NCI-H748 (cell line): ENCODE measurements at regions not wholly inside any gene's neighbourhood (a gene's known extent, or its start where the extent isn't known, plus 50 kb on each side); places are given as distances from the start of the nearest gene placed in this dataset.

Experiments
- DNase-seq: peaks from one replicate; lab custom pipeline; 2025; ENCODE audit not compliant: unreplicated experiment; lab: John Stamatoyannopoulos, UW

DNA sequence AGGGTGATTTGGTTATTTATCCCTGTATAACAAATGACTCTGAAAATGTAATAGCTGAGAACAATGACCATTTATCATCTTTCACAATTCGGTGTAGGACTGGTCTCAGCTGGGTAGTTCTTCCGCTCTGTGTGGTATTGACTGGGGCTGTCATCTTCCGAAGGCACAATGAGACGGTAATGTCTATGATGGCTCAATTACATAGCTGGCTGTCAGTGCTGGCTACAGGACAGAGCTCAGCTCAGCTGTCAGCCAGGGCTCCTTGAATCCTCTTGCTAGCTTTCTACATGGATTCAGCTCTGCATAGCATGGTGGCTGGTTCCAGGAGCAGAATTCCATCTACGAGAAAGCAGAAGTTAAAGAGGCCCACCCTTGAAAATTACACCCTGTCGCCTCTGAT, 483.8 kb downstream of the TDRD15 start:
- no peak for DNase-seq

DNA sequence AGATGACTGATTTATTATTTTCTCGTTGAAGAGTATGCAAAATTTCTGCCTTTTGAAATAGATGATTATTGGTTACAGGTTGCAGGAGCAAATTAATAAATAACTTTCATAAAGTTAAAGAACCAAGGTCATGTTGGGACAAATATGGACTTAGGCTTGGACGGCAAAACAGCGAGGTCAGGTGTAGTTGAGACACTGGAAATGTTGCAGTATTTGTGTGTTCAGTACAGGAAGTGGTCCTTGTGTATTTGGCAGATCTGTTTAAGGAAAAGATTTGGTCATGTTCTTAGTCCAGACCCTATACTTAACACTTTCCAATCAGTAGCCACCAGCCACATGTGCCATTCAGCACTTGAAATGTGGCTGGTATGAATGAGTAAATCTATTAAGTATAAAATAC, 486.5 kb downstream of the TDRD15 start:
- no peak for DNase-seq

DNA sequence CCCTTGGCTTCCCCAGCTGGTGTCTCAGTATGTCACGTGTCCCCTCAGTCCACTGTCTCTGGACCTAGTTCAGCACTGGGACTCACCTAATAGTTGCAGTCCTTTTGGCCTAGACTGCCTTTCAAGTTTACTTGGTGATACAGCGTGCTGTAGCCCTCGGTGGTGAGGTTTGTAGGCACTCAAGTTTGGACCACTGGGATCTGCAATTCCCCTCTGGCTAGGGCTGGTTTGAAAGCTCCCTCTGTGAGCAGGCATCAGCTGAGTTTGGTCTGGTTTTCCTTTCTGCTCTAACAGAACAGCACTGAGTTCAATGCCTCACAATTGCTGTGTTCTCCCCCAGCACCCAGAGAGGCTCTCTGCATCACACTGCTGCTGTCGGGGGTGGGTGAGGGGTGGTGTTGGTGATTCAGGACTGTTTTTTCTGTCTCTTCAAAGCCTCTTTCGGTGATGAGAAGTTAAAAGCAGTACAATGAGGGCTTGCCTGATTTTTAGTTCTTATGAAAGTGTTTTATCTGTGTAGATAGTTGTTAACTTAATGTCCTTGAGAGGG, 494.2 kb downstream of the TDRD15 start:
- DNase-seq = no peak

DNA sequence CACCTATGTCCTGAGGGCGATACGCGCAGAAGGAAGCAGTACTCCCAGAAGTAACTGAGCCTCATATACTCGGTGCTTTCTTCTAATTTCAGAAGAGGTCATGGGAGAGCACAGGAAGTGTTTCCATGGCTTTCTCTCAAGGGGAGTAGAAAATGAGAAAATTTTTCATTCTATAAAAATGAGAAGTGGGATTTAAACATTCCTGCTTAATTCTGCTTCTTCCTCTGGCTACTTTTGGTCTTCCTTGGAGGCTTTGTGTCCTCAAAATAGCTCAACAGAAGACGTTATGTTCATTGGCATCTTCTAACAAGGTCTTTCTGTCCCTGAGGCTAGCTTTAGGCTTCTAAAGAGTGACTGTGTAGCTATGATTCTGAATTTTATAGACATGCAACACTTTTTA, 497.0 kb downstream of the TDRD15 start:
- no peak for DNase-seq

DNA sequence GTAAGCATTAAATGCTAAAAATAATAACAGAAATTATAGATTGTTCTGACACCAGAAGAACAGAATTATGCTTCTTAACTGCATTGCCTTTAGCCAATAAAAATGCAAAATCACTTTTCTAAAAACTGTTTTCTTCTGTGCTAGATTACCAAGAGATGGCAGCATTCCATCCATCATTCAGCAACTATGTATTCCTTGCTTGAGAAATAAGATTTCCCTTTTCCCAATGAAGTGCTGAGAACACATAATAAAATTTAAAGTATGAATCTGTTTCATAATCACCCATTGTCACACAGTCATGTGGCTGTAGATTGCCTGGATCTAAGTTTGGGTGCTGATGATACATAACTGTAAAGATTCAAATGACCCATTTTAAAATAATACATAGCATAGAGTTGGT, 504.2 kb downstream of the TDRD15 start:
- no peak for DNase-seq

DNA sequence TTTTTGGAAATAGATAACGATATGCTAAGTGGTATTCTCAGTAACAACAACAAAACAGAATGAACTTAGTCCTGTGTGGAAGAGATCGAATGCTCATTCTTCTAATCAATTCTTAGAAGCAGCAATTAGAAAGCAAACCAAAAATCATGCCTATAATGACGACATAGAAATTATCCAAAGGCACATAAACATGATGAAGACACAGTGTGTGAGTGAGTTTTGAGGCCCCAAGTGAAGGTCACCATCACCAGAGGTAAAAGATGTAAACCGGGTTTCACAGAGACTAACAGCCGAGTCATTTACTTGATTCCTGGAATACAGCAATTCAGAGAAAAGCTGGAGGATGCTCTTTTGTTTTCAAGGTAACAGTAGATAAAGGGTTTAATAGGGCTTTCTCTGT, 509.2 kb downstream of the TDRD15 start:
- DNase-seq = no peak

DNA sequence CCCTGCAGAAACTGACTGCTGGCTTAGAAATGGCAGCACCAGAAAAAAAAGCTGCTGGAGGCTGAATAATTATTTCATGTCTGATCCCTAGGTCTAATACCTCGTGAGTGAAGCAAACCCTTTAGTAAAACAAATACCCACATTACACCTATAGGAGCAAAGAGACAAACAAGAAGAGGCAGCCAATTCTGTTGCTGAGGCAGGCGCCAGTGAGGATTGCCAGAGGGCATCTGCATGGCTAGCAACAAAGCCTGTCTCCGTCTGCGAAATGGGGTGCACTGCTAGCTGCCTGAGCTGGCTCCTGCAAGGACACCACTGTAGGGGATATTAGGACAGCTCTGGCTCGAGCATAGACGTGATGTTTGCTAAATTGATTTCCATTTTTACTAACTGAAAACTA, 509.7 kb downstream of the TDRD15 start:
- peak; percentile 54 for DNase-seq

DNA sequence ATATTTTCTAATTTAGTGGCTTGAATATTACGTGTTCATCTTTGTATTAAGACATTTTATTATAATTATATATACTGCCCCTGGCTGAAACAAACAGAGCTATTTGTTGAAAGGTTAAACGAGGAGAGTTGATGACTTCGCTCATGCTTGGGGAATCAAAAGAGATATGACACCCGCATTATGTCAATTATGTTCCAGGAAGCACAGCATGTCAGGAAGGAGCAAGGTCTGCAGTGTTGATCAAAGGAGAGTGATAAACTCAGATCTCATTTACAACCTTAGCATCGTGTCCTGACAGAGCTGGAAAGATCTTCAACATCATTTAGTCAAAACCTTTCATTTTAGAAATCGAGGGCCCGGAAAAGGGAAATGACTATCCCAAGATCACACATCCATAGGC, 510.1 kb downstream of the TDRD15 start:
- peak; percentile 22 for DNase-seq

DNA sequence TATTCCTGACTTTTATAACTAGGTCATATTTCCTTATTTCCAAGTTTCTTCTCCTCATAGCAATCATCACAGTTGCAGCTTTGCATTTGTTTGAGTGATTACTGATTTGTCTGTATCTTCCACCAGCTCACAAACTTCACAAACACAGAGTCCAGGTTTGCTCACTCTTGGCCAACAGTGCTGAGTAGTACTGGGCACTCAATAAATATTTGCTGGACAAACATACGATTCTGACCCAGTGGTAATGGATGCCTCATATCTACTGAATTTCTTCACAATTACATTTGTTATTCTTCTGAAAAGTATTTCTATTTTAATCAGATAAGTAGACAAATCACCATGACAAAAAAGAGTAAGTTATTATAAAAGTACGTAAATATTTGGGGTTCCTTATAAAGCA, 516.3 kb downstream of the TDRD15 start:
- no peak for DNase-seq

DNA sequence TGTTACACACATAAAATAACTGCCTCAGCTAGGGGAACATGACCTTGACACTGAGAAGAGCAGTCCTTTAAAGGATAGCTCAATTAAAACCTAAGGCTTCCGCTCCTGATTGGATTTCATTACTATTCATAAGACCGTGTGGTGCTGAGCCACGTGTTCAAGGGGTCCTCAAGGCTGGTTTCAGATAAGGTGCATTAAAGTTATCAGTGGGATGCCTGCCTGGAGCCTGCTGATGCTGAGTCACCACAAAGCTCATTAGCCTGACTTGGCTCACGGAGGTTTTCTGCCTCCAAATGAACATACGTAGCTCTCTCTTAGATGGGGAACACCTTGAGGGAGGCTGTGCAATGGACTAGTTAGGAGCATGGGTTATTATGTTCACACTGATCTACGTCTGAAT, 518.9 kb downstream of the TDRD15 start:
- DNase-seq = peak; percentile 53

DNA sequence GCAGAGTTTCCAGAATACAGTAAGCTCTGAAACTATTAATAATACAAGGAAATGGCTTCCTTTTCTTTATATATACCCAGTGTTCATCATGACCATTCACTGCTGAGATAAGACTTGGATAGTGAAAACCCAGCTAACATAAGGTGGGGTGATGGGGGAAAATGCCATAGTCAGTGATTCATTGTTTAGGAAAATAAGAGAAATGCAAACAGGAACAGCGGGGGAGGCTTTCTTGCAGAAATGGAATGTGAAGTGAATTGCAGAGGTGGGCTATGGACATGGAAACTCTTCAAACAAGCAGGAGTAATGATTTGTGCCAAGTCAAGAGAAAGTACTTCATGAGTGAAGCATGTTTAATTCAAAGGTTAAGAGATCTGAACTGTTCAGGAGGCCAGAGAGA, 519.4 kb downstream of the TDRD15 start:
- DNase-seq = peak; percentile 38

DNA sequence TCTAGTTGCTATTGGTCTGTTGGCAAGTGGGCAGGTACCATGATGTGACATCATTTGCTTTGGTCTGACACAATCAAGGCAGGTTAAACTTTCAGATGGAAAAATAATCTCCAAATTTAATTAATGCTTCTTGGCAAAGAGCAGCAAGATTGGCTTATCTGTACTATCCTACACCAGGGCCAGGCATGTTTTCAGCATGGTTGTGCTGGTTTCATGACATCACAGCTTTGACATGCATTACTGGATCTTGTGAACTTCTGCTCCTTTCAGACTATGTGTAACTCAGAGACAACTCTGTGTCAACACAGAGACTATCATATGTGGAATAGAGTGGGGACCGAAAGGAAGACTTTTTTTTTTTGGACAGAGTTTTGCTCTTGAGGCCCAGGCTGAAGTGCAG, 520.5 kb downstream of the TDRD15 start:
- DNase-seq = no peak

DNA sequence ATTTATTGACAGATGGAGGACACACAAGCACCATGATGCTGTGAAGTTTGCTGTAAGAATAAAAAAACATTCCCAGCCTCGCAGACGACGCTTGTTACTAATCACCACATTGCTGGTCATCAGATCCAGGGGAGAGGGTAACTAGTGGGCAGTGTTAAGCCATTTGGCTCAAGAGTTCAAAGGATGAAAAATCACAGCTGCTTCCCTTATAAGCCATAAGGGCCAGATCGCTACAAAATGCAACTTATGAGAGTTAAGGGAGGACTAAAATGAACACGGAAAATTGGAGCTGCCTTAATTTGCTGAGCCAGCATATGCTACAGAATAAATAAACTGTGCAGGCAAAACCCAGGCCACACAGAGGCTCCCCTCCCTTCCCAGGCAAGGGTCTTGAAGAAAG, 522.6 kb downstream of the TDRD15 start:
- DNase-seq = no peak

DNA sequence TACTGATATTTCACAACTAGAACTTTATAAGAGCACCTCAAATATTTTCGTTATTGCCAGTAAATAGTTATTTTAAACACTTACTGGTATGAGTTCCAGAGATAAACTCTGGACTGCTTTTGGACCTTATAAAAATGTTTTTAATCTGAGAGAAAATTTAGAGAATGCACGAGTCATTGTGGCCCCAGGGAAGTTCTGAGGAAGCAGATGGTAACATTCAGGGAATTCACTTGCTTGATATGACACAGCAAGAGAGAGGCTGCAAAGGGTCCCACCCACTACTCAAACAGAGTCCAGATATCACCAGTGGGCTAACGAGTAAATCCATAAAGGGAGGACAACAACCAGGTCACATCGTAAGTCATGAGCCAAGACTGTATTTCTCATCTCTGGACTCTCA, 526.8 kb downstream of the TDRD15 start:
- DNase-seq = no peak

DNA sequence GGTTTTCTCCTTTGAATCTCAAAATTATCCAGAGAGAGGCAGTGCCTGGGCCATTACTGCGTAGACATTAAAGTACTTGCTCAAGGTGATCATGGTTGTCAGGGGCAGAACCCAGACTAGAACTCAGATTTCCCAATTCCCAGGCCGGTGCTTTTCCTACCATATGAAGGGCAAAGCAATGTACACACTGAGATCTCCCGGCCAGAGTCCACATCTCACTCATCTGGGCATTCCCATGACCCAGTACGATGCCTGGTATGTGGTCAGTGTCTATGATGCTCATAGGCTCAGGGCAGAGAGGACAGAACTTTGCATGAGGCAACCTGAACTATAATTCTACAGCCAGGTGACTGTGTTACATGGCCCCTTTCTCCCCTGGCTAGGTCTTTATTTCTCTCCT, 531.4 kb downstream of the TDRD15 start:
- DNase-seq = no peak

DNA sequence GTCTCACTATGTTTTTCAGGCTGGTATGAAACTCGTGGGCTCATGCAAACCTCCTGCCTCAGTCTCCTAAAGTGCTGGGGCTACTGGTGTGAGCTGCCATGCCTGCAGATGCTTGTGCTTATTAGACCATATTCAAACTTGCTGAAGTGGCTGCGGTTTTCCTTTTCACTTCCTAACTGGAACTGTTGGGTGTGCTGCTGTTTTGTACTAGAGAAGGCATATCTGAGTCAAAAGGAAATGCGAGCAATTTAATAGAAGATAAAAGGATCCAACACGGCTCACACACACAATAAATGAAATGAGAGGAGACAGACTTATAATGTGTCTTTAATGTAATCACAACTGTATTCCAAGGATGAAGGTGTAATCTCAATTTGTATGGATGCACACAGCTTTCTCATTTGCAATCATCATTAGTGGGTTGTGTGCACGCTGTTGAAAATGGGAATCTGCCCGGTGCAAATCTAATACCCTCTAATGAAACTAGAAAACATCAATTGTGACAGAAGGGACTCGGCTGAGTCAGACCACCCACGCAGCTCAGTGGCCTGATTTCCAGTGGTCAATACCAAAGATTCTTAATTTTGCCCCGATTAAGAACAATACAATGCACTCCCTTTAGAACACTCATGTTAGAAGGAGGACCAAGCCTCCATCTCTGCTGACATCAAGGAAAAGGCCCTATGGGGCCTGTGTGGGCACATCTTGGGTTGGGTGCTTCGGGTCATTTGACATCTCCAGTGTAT, 532.7 kb downstream of the TDRD15 start:
- no peak for DNase-seq

DNA sequence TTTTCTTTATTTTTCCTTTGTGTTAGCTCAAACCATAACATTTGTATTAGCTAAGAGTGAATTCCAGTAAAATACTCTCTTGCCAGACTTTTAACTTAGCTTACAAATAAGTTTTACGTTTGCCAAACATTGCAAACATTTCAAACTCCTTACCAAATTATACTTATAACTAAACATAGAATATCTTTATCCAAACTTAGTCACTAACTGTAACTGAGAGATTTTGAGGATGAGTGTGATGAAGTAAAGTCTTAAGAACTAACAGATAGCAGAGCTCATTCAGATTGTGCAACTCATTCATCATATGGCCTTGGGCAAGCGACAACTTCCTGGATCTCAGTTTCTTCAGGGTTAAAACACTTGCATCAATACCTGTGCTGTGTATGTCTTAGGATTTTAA, 533.7 kb downstream of the TDRD15 start:
- DNase-seq = no peak

DNA sequence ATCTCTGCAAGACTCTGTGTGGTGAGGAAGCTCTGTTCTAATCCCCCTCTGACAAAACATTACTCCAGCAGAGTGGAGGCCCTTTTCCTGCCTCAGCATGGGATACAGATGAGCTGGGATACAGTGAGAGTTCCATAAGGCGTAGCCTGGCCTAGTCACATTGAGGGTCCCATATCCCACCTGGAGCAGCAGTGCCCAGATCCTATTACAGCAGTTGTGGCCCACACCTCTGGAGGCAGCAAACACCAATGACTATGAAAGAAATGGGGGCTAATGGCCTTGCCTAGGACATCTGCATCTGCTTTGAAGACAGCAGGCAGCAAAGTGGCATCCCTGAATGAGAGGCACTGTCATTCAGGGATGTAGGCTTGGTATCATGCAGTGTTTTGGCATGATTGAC, 534.5 kb downstream of the TDRD15 start:
- DNase-seq = no peak

DNA sequence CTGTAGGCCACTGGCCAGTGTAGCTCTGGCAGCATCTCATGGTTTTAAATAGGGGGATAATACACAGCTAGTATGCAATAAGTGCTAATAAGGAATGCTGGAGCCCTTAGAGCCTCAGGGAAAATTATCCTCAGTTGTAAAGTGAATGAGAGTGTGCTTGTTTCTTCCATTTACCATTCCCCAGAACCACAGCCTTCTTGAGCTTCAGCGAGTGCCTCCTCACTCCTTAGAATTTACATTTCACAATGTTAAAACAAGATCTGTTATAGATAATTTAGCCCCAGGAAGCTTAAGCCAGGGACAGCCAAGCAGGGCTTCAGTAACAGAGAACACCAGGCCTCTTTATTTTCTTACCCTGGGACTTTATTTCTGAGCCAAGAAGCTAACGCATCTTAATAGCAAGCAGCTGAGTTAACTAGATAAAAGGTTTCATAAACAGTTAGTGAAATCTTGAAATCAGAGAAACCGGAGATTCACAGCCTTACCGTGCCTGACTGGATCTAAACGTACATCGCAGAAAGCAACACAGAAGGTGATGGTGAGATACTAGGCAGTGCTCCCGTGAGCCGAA, 535.2 kb downstream of the TDRD15 start:
- no peak for DNase-seq

DNA sequence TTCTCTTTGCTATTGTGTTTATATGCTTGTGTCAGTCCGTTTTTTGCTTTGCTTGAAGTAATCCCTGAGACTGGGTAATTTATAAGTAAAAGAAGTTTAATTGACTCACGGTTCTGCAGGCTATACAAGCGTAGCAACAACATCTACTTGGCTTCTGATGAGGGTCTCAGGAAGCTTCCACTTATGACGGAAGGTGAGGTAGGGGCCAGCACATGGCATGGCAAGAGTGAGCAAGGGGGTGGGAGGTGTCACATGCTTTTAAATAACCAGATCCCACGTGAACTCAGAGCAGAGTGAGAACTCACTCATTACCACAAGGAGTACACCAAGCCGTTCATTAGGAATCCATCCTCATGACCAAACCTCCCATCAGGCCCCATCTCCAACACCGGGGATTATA, 540.3 kb downstream of the TDRD15 start:
- DNase-seq = no peak

DNA sequence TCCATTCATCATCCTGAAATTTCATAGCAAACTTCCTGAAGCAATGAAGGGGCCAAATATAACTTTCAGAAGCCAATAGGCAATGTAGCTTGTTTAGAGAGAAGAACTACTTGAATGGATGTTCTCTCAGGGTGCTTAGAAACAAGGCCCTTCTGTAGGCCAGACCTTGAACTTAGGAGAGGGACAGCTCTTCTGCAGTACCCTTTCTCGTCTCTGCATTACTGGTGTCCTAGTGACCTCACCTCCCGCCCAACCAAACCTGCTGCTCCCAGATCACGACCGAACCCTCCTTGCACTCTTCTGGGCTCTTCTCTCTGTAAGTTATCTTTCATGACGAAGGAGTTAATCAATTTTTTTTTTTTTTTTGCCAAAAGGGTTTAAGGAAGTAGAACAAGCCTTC, 543.9 kb downstream of the TDRD15 start:
- no peak for DNase-seq

DNA sequence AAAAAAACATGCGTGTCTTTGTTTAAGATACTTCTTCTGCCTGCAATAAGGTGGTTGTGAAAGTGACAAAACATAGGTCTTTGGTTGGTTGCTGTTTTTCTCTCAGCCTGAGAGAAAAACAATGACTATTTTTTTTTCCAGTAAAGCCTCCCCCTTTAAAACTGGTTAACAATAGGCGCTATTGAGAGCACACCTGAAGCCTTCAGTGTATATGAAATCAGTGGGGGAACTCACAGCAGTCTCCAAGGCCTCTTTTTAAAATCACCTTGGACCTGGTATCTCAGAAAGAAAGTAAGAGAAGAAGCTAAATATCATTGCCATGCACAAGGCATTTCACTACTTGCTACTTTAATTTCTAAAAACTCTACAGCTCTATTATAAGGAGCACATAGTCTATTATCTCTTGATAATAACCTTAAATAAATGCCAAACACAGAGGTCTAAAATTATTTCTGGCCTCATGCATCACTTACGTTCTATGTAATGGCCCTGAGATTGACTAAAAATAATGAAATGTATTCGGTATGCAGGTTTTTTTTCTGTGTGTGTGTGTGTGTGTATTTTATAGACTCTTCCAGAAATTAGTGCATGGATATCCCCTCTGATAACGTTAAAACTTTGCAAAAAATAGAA, 544.4 kb downstream of the TDRD15 start:
- no peak for DNase-seq
